GM23338 (cell line): ENCODE measurements at regions not wholly inside any gene's neighbourhood (a gene's known extent, or its start where the extent isn't known, plus 50 kb on each side); places are given as distances from the start of the nearest gene placed in this dataset.

Experiments
- ATAC-seq: fragments of 200-7000 bp; cut with Tn5 transposase; 3 replicates; pipeline ENCODE4 v1.9.1; 2020
- DNase-seq: peaks from one replicate; pipeline ENCODE4 v3.0.0-alpha.2; 2015; ENCODE audit warnings: low spot score
- H2AFZ ChIP-seq: fragments of 200-600 bp; sonication (generic); 2 replicates; pipeline ENCODE4 v1.8.0; 2016; ENCODE audit warnings: antibody characterized with exemption, mild to moderate bottlenecking, moderate library complexity
- H3F3A ChIP-seq: fragments of 200-600 bp; sonication (generic); replicated peaks from 2 replicates; pipeline ENCODE4 v1.8.0; 2017; ENCODE audit warnings: antibody characterized with exemption, mixed run types, low read depth
- H3K27ac ChIP-seq: fragments of 200-600 bp; sonication (generic); 2 replicates; pipeline ENCODE4 v1.6.1; 2016; ENCODE audit warnings: low read depth
- H3K27me3 ChIP-seq: fragments of 200-600 bp; sonication (generic); 2 replicates; pipeline ENCODE4 v1.8.0; 2016; ENCODE audit warnings: mild to moderate bottlenecking, mixed run types, moderate library complexity; ENCODE audit not compliant: insufficient read depth
- H3K36me3 ChIP-seq: fragments of 200-600 bp; sonication (generic); 2 replicates; pipeline ENCODE4 v1.8.0; 2016; ENCODE audit warnings: mild to moderate bottlenecking; ENCODE audit not compliant: insufficient read depth
- H3K4me1 ChIP-seq: fragments of 200-600 bp; sonication (generic); 2 replicates; pipeline ENCODE4 v1.8.0; 2016; ENCODE audit warnings: mild to moderate bottlenecking, moderate library complexity; ENCODE audit not compliant: insufficient read depth
- H3K4me2 ChIP-seq: fragments of 200-600 bp; sonication (generic); 2 replicates; pipeline ENCODE4 v1.7.1; 2017; ENCODE audit warnings: mixed run types
- H3K4me3 ChIP-seq: fragments of 200-600 bp; sonication (generic); 2 replicates; pipeline ENCODE4 v1.6.1; 2016; ENCODE audit warnings: mixed run types
- H3K79me2 ChIP-seq: fragments of 200-600 bp; sonication (generic); replicated peaks from 2 replicates; pipeline ENCODE4 v1.8.0; 2017; ENCODE audit warnings: mild to moderate bottlenecking; ENCODE audit not compliant: insufficient read depth
- H3K9me2 ChIP-seq: fragments of 200-600 bp; sonication (generic); 2 replicates; pipeline ENCODE4 v1.8.0; 2017; ENCODE audit not compliant: insufficient read depth
- H4K20me1 ChIP-seq: fragments of 200-600 bp; sonication (generic); replicated peaks from 2 replicates; pipeline ENCODE4 v1.8.0; 2017; ENCODE audit warnings: mild to moderate bottlenecking; ENCODE audit not compliant: insufficient read depth
- H3K27ac Mint-ChIP-seq: 2 replicates; pipeline ENCODE4 v1.8.0; 2020; ENCODE audit warnings: inconsistent platforms, mild to moderate bottlenecking, moderate library complexity, mixed read lengths
- H3K27me3 Mint-ChIP-seq: 3 replicates; pipeline ENCODE4 v1.8.0; 2022; ENCODE audit warnings: low read depth, mild to moderate bottlenecking, moderate library complexity, mixed read lengths, inconsistent platforms; ENCODE audit not compliant: insufficient read depth, poor library complexity
- H3K36me3 Mint-ChIP-seq: 3 replicates; pipeline ENCODE4 v1.8.0; 2021; ENCODE audit warnings: low read depth, mild to moderate bottlenecking, inconsistent platforms, moderate library complexity, mixed read lengths
- H3K4me1 Mint-ChIP-seq: 3 replicates; pipeline ENCODE4 v1.8.0; 2020; ENCODE audit warnings: mild to moderate bottlenecking, inconsistent platforms, mixed read lengths
- H3K4me3 Mint-ChIP-seq: 3 replicates; pipeline ENCODE4 v1.8.0; 2021; ENCODE audit warnings: moderate library complexity, mild to moderate bottlenecking, inconsistent platforms, mixed read lengths
- H3K9me3 Mint-ChIP-seq: 3 replicates; pipeline ENCODE4 v1.8.0; 2020; ENCODE audit warnings: moderate library complexity, mild to moderate bottlenecking, inconsistent platforms, mixed read lengths
- JUNB ChIP-seq: IDR thresholded peaks from one replicate; pipeline ENCODE4 v1.6.1; 2016; ENCODE audit warnings: antibody characterized with exemption; ENCODE audit not compliant: unreplicated experiment
- NANOG ChIP-seq: IDR thresholded peaks from 2 replicates; pipeline ENCODE4 v1.6.1; 2016; ENCODE audit warnings: antibody characterized with exemption, borderline replicate concordance
- POLR2AphosphoS5 ChIP-seq: IDR thresholded peaks from 2 replicates; pipeline ENCODE4 v1.6.1; 2016; ENCODE audit warnings: antibody characterized with exemption, low read depth
- STAT1 ChIP-seq: IDR thresholded peaks from one replicate; pipeline ENCODE4 v1.6.1; 2016; ENCODE audit warnings: antibody characterized with exemption; ENCODE audit not compliant: unreplicated experiment
- ZNF331 ChIP-seq: fragments of 250-450 bp; sonication (Bioruptor Pico); IDR thresholded peaks from 2 replicates; pipeline ENCODE4 v1.5.0; 2020; ENCODE audit warnings: low read depth, mild to moderate bottlenecking, moderate library complexity
- TF ChIP-seq, protein P1 (sequence below): fragments of 250-450 bp; sonication (Bioruptor Pico); IDR thresholded peaks from 2 replicates; pipeline ENCODE4 v1.5.0; 2020; ENCODE audit warnings: mild to moderate bottlenecking, moderate library complexity
- TF ChIP-seq, protein P2 (sequence below), 2 experiments: fragments of 200-600 bp in 1 of 2; sonication (generic) in 1 of 2; conservative IDR thresholded peaks; 2 replicates each; pipeline versions ENCODE4 v1.5.1 to v1.6.1; 2016 to 2017; ENCODE audit warnings: antibody characterized with exemption in 2 of 2, low read depth in 2 of 2, mild to moderate bottlenecking in 2 of 2, moderate library complexity in 1 of 2
- TF ChIP-seq, protein P3 (sequence below): IDR thresholded peaks from one replicate; pipeline ENCODE4 v1.6.1; 2018; ENCODE audit warnings: antibody characterized with exemption; ENCODE audit not compliant: unreplicated experiment
- TF ChIP-seq, protein P4 (sequence below): IDR thresholded peaks from 2 replicates; pipeline ENCODE4 v1.6.1; 2016; ENCODE audit warnings: antibody characterized with exemption

DNA sequence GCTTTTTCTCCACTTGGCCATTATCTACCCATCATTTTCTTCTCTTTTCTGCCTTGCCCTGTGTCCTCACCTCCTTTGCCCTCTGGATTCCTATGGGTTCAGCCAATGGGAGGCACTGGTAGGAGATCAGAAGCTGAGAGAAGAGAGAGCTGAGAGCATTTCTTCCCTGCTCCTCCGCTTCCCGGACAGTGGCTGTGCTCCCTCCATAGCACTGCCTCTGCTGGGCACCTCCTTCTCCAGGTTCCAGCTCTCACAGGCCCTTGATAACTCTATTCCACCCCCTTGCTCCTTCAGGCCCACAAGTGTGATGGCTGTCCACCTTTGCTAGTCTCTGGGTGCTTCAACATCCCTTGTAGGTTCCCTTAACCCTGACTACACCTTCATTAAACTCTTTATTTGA lies 79.6 kb downstream of the LSM5 start:
- Mint-ChIP-seq H3K27me3 (peaks cover 5% of the 10 kb centered on the region), H3K4me1 (no peaks in the 10 kb centered on the region), H3K27ac (no peak overlapping the region), H3K9me3 (no peaks in the 10 kb centered on the region; the same call in 2 of the 3 replicates), H3K36me3 (no peaks in the 10 kb centered on the region), H3K4me3 (no peak overlapping the region)
- Histone ChIP-seq H3K4me2 (no peak overlapping the region), H3K27me3 (no peaks in the 10 kb centered on the region), H2AFZ (peak overlapping the region; percentile 84; the same call in 1 of the 2 replicates), H3K36me3 (no peaks in the 10 kb centered on the region), H3K9me2 (no peaks in the 10 kb centered on the region), H3K27ac (no peak overlapping the region), H3K79me2 (no peaks in the 10 kb centered on the region), H3K4me1 (no peaks in the 10 kb centered on the region), H3F3A (no peaks in the 10 kb centered on the region), H3K4me3 (no peak overlapping the region), H4K20me1 (no peaks in the 10 kb centered on the region)
- TF ChIP-seq, protein P1, sequence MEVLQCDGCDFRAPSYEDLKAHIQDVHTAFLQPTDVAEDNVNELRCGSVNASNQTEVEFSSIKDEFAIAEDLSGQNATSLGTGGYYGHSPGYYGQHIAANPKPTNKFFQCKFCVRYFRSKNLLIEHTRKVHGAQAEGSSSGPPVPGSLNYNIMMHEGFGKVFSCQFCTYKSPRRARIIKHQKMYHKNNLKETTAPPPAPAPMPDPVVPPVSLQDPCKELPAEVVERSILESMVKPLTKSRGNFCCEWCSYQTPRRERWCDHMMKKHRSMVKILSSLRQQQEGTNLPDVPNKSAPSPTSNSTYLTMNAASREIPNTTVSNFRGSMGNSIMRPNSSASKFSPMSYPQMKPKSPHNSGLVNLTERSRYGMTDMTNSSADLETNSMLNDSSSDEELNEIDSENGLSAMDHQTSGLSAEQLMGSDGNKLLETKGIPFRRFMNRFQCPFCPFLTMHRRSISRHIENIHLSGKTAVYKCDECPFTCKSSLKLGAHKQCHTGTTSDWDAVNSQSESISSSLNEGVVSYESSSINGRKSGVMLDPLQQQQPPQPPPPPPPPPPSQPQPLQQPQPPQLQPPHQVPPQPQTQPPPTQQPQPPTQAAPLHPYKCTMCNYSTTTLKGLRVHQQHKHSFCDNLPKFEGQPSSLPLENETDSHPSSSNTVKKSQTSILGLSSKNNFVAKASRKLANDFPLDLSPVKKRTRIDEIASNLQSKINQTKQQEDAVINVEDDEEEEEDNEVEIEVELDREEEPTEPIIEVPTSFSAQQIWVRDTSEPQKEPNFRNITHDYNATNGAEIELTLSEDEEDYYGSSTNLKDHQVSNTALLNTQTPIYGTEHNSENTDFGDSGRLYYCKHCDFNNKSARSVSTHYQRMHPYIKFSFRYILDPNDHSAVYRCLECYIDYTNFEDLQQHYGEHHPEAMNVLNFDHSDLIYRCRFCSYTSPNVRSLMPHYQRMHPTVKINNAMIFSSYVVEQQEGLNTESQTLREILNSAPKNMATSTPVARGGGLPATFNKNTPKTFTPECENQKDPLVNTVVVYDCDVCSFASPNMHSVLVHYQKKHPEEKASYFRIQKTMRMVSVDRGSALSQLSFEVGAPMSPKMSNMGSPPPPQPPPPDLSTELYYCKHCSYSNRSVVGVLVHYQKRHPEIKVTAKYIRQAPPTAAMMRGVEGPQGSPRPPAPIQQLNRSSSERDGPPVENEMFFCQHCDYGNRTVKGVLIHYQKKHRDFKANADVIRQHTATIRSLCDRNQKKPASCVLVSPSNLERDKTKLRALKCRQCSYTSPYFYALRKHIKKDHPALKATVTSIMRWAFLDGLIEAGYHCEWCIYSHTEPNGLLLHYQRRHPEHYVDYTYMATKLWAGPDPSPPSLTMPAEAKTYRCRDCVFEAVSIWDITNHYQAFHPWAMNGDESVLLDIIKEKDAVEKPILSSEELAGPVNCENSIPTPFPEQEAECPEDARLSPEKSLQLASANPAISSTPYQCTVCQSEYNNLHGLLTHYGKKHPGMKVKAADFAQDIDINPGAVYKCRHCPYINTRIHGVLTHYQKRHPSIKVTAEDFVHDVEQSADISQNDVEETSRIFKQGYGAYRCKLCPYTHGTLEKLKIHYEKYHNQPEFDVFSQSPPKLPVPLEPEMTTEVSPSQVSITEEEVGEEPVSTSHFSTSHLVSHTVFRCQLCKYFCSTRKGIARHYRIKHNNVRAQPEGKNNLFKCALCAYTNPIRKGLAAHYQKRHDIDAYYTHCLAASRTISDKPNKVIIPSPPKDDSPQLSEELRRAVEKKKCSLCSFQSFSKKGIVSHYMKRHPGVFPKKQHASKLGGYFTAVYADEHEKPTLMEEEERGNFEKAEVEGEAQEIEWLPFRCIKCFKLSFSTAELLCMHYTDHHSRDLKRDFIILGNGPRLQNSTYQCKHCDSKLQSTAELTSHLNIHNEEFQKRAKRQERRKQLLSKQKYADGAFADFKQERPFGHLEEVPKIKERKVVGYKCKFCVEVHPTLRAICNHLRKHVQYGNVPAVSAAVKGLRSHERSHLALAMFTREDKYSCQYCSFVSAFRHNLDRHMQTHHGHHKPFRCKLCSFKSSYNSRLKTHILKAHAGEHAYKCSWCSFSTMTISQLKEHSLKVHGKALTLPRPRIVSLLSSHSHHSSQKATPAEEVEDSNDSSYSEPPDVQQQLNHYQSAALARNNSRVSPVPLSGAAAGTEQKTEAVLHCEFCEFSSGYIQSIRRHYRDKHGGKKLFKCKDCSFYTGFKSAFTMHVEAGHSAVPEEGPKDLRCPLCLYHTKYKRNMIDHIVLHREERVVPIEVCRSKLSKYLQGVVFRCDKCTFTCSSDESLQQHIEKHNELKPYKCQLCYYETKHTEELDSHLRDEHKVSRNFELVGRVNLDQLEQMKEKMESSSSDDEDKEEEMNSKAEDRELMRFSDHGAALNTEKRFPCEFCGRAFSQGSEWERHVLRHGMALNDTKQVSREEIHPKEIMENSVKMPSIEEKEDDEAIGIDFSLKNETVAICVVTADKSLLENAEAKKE (CRISPR knock-in tag): no peak
- no peak for TF ChIP-seq JUNB
- TF ChIP-seq, protein P2, sequence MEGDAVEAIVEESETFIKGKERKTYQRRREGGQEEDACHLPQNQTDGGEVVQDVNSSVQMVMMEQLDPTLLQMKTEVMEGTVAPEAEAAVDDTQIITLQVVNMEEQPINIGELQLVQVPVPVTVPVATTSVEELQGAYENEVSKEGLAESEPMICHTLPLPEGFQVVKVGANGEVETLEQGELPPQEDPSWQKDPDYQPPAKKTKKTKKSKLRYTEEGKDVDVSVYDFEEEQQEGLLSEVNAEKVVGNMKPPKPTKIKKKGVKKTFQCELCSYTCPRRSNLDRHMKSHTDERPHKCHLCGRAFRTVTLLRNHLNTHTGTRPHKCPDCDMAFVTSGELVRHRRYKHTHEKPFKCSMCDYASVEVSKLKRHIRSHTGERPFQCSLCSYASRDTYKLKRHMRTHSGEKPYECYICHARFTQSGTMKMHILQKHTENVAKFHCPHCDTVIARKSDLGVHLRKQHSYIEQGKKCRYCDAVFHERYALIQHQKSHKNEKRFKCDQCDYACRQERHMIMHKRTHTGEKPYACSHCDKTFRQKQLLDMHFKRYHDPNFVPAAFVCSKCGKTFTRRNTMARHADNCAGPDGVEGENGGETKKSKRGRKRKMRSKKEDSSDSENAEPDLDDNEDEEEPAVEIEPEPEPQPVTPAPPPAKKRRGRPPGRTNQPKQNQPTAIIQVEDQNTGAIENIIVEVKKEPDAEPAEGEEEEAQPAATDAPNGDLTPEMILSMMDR (conservative IDR thresholded peaks at IDR 0.05; ENCODE audit: low read depth in 2 of 2): no peak
- TF ChIP-seq, protein P3, sequence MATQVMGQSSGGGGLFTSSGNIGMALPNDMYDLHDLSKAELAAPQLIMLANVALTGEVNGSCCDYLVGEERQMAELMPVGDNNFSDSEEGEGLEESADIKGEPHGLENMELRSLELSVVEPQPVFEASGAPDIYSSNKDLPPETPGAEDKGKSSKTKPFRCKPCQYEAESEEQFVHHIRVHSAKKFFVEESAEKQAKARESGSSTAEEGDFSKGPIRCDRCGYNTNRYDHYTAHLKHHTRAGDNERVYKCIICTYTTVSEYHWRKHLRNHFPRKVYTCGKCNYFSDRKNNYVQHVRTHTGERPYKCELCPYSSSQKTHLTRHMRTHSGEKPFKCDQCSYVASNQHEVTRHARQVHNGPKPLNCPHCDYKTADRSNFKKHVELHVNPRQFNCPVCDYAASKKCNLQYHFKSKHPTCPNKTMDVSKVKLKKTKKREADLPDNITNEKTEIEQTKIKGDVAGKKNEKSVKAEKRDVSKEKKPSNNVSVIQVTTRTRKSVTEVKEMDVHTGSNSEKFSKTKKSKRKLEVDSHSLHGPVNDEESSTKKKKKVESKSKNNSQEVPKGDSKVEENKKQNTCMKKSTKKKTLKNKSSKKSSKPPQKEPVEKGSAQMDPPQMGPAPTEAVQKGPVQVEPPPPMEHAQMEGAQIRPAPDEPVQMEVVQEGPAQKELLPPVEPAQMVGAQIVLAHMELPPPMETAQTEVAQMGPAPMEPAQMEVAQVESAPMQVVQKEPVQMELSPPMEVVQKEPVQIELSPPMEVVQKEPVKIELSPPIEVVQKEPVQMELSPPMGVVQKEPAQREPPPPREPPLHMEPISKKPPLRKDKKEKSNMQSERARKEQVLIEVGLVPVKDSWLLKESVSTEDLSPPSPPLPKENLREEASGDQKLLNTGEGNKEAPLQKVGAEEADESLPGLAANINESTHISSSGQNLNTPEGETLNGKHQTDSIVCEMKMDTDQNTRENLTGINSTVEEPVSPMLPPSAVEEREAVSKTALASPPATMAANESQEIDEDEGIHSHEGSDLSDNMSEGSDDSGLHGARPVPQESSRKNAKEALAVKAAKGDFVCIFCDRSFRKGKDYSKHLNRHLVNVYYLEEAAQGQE: no peak
- TF ChIP-seq, protein P4, sequence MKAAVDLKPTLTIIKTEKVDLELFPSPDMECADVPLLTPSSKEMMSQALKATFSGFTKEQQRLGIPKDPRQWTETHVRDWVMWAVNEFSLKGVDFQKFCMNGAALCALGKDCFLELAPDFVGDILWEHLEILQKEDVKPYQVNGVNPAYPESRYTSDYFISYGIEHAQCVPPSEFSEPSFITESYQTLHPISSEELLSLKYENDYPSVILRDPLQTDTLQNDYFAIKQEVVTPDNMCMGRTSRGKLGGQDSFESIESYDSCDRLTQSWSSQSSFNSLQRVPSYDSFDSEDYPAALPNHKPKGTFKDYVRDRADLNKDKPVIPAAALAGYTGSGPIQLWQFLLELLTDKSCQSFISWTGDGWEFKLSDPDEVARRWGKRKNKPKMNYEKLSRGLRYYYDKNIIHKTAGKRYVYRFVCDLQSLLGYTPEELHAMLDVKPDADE: no peak
- TF ChIP-seq POLR2AphosphoS5: no peak
- TF ChIP-seq NANOG: no peak
- no peak for TF ChIP-seq ZNF331 (CRISPR knock-in tag)
- no peak for TF ChIP-seq STAT1
- ATAC-seq (peak; percentile 50), DNase-seq (no peak)
